ENCODE measurements at regions not wholly inside any gene's neighbourhood (a gene's known extent, or its start where the extent isn't known, plus 50 kb on each side); places are given as distances from the start of the nearest gene placed in this dataset.

- no peaks in the 10 kb centered on the region for H3K27me3 ChIP-seq (ENCODE audit: low read length)
These were observed 401.2 kb downstream of the TLL1 start for GRCh38 chr4:166274136-166274761.

GRCh38 chr4:166274775-166275174 is 401.7 kb downstream of the TLL1 start:
- Histone ChIP-seq H3K9me3 (ENCODE audit: insufficient read depth, low read length) (no peaks in the 10 kb centered on the region), H3K36me3 (ENCODE audit: low read length) (no peaks in the 10 kb centered on the region), H3K4me3 (ENCODE audit: insufficient read depth, low read length, poor library complexity, severe bottlenecking) (no peak overlapping the region), H3K9me2 (replicated peaks; ENCODE audit: insufficient read depth, low read length) (no peaks in the 10 kb centered on the region), H3K79me2 (ENCODE audit: insufficient read depth, low read length) (no peaks in the 10 kb centered on the region), H3K27ac (ENCODE audit: low read depth, low read length) (no peak overlapping the region), H3F3A (ENCODE audit: insufficient read depth) (no peaks in the 10 kb centered on the region), H2AFZ (ENCODE audit: low read depth, low read length, severe bottlenecking) (no peak overlapping the region), H3K27me3 (ENCODE audit: low read length) (no peaks in the 10 kb centered on the region), H3K4me2 (ENCODE audit: low read depth, low read length, poor library complexity, severe bottlenecking) (no peak overlapping the region), H4K20me1 (ENCODE audit: low read depth, low read length) (no peaks in the 10 kb centered on the region), H3K9ac (ENCODE audit: low read length) (no peak overlapping the region)
- TF ChIP-seq EZH2phosphoT487 (conservative IDR thresholded peaks at IDR 0.05; ENCODE audit: low read length): no peak
- no peak for TF ChIP-seq CTCF (IDR thresholded peaks at IDR 0.05; ENCODE audit: insufficient read depth, low read length, poor library complexity, severe bottlenecking)

More at GRCh38 chr4:166274136-166274761, 401.2 kb downstream of the TLL1 start:
- Histone ChIP-seq H3K4me3 (ENCODE audit: insufficient read depth, low read length, poor library complexity, severe bottlenecking) (no peak overlapping the region), H3K4me2 (ENCODE audit: low read depth, low read length, poor library complexity, severe bottlenecking) (no peak overlapping the region), H3K79me2 (ENCODE audit: insufficient read depth, low read length) (no peaks in the 10 kb centered on the region), H2AFZ (ENCODE audit: low read depth, low read length, severe bottlenecking) (no peak overlapping the region), H4K20me1 (ENCODE audit: low read depth, low read length) (no peaks in the 10 kb centered on the region), H3K9ac (ENCODE audit: low read length) (no peak overlapping the region), H3K27ac (ENCODE audit: low read depth, low read length) (no peak overlapping the region), H3K36me3 (ENCODE audit: low read length) (no peaks in the 10 kb centered on the region), H3K9me3 (ENCODE audit: insufficient read depth, low read length) (no peaks in the 10 kb centered on the region), H3F3A (ENCODE audit: insufficient read depth) (no peaks in the 10 kb centered on the region), H3K9me2 (replicated peaks; ENCODE audit: insufficient read depth, low read length) (no peaks in the 10 kb centered on the region)
- no peak for TF ChIP-seq CTCF (IDR thresholded peaks at IDR 0.05; ENCODE audit: insufficient read depth, low read length, poor library complexity, severe bottlenecking)
- TF ChIP-seq EZH2phosphoT487 (conservative IDR thresholded peaks at IDR 0.05; ENCODE audit: low read length): no peak

DNA sequence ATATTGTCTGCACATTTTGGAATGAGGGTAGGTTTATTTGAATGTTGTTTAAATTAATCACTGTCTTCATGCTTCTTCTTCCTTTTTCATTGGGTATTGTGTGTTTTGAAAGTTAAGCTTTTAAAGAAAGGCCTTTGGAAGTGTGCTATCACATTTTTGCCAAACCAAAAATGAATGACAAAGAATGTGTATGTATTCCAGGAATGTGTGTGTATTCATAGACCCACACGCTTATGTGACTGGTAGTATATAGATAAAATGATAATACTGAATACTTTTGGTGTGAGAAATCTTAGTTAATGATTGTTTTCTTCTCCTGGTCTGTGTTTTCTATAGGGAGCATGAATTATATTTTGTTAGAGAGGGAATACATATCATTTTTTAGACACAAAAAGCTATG is 404.4 kb downstream of the TLL1 start:
- Histone ChIP-seq H3K36me3 (ENCODE audit: low read length) (no peaks in the 10 kb centered on the region), H3K9me3 (ENCODE audit: insufficient read depth, low read length) (no peaks in the 10 kb centered on the region), H3K4me2 (ENCODE audit: low read depth, low read length, poor library complexity, severe bottlenecking) (no peak overlapping the region), H3K9ac (ENCODE audit: low read length) (no peak overlapping the region), H3K79me2 (ENCODE audit: insufficient read depth, low read length) (no peaks in the 10 kb centered on the region), H4K20me1 (ENCODE audit: low read depth, low read length) (no peaks in the 10 kb centered on the region), H3F3A (ENCODE audit: insufficient read depth) (no peaks in the 10 kb centered on the region), H3K4me3 (ENCODE audit: insufficient read depth, low read length, poor library complexity, severe bottlenecking) (no peak overlapping the region), H3K27ac (ENCODE audit: low read depth, low read length) (no peak overlapping the region), H2AFZ (ENCODE audit: low read depth, low read length, severe bottlenecking) (no peak overlapping the region), H3K9me2 (replicated peaks; ENCODE audit: insufficient read depth, low read length) (no peaks in the 10 kb centered on the region), H3K27me3 (ENCODE audit: low read length) (no peaks in the 10 kb centered on the region)
- TF ChIP-seq CTCF (IDR thresholded peaks at IDR 0.05; ENCODE audit: insufficient read depth, low read length, poor library complexity, severe bottlenecking) (no peak), EZH2phosphoT487 (conservative IDR thresholded peaks at IDR 0.05; ENCODE audit: low read length) (no peak)

All from SU-DHL-6 (cell line).